ENCODE measurements at regions not wholly inside any gene's neighbourhood (a gene's known extent, or its start where the extent isn't known, plus 50 kb on each side); places are given as distances from the start of the nearest gene placed in this dataset.
"Not testable (repeated sequence)": the region's sequence is repeated elsewhere in the genome, so short reads cannot be mapped to it uniquely, and the experiment has no call there.

DNA sequence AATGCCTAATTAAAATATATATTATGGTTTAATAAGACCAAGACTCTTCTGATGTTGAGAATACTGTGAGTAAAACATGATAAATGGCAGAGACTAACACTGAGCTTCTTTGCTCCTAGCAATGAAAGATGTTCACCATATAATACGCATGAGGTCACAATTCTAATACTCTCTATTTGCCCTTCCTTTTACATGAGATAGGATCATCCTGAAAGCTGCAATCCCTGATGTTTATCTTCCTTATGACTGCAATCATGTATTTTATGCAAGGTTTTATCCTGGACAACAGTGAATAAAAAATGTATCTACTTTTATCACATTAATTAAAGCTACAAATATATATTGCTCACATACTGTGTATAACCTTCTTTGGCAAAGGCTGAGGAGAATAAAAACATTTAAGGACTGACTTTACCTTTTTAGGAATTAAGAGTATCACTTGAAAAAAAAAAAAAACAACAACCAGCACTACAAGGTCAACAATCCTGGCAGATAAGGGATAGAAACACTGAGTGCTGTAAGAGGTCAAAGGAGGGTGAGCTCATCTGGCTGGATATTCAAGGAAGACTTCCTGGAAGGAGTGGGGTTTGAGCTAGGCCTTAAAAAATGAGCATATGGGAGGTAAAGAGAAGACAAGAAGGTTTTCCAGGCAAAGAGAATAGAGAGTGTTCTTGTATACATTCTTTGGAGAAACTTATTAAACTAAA, 99.9 kb downstream of the AREG start:
- no peak for DNase-seq

DNA sequence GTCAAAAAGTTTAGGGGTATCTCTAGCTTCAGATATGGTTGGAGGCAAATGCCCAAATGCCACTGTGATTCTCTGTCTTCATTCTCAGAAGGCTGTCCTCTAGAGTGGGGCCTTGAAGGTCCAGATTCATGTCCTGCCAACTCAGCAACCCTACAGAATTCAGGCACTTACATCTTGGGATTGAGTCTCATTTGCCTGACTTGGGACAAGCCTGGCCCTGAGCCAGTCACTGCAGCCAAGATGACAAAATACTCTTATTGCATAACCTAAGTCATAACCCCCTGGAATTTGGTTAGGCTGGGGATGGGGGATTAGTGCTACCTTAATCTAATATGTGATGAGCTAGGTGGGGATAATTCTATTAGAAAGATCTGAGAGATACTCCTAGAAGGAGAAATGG, 100.5 kb downstream of the AREG start:
- no peak for DNase-seq

DNA sequence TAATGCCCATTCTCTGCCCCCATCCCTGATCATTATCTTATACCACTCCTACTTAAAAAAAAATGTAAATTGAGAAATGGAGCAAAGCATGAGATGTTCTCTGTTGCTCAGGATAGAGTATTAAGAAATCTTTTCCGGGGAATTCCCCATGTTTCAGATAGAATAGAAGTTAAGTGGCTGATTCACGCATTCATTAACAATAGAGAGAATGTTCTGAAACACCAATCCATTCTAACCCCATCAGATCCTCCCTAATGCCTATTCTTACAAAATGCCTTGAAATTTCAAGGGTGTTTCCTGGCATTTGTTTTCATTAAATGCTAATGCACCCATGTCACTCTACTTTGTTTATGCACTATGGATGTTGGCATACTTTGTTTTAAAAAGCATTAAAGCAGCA, 101.1 kb downstream of the AREG start:
- no peak for DNase-seq

DNA sequence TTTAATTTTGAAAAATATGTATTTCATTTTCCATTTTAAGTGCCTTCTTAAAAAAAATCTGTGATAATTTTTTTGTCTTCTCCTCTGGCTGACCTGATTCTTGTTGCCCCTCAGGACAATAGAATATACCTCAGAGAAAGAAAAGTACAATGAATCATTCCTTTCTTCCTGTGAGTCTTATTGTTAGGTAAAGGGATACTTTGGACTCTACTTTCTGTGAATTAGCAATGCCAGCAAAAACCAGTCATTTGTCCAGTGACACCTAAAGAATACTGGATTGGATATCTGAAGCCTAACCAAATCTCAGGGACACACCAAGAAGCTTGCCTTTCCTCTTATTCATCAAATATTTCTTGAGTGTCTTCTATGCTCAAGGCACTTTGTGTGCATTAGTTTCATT, 102.1 kb downstream of the AREG start:
- DNase-seq: no peak

DNA sequence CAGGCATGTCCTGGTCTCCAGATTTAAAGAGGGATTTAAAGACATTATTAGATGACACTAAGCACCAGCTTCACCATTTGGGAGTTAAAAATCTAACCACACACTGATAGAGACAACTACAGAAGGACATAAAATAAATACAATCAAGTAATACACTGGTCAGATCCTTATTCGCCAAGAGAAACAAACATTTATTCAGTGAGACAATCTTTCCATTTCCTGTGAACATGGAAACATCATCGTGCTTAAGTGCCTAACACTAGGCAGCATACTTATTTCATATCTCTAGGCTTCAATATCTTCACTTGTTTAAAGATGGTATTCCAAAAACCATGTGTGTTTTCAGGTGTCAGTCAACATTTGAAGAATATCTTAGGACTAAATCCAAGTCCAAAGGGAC, 103.6 kb downstream of the AREG start:
- DNase-seq: no peak

DNA sequence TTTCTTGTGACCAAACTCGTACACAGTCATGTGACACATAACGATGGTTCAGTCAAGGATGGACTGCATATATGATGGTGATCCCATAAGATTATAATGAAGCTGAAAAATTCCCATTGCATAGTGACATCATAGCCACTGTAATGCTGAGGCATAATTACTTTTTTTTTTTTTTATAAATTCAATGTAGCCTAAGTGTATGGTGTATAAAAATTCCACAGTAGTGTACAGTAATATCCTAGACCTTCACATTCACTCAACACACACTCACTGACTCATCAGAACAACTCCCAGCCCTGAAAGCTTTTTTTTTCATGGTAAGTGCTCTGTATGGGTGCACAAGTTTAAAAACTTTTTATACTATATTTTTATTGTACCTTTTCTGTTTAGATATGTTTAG, 105.0 kb downstream of the AREG start:
- no peak for DNase-seq

DNA sequence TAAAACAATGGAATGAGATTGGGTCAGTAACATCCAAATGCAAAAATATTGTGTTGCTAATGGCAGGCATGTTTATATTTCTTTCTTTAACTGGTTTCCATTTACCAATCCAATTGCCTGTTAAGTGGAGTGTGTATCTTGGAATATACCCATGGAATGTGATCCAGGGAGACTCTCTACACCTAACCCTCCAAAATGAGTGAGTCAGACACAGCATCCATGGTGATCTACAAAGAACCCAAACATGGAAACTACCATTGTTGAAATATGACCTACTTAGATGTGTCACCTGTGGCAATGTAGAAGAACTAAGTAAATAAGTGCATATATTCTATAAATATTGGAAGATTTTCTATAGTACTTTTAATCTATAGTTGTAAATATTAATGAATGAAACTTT, 110.3 kb downstream of the AREG start:
- DNase-seq: no peak

DNA sequence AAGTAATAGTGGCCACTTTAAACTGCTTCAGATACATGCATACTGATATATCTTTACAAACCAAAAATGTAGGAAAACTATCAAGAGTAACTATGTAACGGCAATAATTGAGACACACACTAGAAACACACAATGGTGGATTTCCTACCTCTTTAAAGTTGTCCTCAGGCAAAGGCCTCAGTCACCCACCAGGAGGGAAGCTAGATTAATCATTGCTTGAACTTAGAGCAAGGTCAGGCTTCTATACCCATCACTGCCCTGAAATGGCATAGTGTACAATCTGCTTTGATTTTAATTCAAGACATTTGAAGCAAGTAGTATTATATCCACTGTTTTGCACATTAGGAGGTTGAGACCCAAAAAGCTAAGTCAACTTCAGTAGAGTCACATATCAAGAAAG, 110.9 kb downstream of the AREG start:
- no peak for DNase-seq

DNA sequence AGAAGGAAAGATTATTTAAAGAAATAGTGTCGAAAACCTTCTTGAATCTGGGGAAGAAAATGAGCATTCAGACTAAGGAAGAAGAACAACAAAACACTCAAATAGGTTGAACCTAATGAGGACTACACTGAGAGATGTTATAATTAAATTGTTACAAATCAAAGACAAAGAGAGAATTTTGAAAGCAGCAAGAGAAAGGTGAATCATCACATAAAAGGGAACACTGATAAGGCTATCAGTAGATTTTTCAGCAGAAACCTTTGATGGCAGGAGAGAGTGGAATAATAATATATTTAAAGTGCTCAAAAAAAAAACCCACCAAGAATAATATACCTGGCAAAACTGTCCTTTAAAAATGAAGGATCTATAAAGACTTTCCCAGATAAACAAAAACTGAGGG, 114.9 kb downstream of the AREG start:
- DNase-seq: no peak

DNA sequence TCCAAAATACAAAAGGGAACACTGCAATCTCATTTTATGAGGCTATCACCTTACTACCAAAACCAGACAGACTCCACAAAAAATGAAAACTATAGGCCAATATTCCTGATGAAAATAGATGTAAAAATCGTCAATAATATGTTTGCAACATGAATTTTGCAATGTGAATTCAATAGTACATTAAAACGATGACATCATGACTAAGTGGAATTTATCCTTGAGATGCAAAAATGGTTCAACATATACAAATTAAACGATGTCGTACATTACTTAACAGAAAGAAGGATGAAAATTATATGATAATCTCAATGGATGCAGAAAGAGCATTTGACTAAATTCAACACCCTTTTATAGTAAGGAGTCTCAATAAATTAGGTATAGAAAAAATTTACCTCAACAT, 123.0 kb downstream of the AREG start:
- no peak for DNase-seq

DNA sequence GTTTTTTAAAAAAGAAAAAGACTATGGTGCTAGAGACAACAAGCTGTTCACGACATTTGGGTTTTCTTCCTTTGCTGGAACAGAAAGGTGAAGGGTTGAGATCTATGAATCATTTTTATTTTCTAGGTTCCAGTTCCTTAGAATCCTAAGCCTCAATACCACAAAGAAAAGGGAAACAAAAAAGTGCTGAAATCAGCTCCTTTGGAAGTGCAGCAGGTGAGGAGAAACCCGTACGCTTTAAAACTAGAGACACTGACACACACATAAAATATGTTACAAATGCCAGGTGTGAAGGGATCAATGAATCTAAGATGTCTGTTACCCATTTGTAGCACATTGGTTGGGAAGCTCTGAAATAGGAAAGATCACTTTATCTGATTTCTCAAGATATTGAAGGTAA, 125.2 kb downstream of the AREG start:
- DNase-seq: no peak

DNA sequence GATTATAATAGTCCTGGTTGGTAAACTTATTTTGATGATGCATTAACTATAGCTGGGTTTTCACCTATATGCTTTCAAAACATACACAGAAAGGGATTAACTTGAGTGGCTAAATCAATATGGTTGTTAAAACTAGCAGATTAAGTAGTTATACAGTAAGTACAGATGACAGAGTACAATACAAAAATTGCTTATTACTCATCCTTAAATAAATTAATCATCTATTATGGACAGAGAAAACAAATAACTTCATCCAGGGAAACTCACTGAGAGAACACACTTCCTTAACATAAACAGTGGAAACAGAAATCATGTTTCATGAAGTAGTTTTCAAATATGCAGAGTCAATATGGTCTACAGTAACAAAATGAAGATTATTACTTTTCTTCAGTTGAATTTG, 133.4 kb downstream of the AREG start:
- DNase-seq: no peak

DNA sequence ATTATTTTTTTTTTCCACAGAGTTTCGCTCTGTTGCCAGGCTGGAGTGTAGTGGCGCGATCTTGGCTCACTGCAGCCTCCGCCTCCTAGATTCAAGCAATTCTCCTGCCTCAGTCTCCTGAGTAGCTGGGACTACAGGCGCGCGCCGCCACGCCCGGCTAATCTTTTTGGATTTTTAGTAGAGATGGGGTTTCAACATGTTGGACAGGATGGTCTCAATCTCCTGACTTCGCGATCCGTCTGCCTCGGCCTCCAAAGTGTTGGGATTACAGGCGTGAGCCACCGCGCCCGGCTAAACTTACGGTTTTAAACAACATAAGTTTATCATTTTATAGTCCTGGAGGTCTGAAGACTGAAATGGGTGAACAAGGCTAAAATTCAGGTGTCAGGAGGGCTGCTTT, 133.9 kb downstream of the AREG start:
- not testable (repeated sequence) for DNase-seq

DNA sequence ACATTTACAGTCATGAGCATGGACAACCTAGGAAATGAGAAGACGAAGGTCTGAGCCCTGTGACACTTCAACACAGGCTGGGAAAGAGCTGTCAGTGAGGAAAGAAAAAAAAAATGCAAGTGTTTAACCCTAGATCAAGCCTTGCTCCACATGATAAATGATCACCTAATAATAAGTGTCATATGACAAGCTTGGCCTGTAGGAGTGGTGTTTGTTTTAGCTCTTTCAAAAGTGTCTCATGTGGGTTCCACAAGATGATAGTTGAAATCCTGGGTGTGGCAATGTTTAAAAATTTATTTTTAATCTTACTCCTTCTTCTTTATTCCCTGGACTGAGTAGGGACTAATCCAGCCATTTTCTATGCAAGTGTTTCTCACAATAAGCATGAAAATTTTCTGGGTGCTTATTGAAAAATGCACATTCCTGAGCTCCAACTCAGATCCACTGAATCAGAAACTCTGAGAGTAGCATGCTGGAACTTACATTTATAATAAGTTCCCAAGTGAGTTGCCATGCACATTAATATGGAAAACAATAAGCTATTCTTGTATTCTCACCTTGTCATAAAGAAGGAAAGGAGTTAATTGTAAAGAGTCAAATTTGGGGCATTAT, 138.3 kb downstream of the AREG start:
- no peak for DNase-seq

DNA sequence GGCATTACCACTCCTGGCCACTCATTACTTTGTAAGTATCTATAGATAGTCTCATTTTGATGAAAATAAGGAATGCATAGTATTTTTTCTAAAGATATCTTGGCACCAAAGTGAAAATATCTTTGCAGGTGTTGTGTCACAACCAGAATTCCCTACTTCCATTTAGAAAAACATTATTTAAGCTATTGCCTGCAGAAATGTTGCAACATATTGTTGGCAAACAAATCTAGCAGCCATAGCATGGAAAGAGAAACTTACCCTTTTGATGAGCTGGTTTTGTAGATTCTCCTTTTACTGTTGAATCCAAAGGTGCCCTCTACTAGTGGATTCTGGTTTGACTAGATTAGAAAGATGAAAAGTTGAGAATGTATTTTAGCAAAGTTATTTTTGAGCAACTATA, 138.8 kb downstream of the AREG start:
- no peak for DNase-seq

DNA sequence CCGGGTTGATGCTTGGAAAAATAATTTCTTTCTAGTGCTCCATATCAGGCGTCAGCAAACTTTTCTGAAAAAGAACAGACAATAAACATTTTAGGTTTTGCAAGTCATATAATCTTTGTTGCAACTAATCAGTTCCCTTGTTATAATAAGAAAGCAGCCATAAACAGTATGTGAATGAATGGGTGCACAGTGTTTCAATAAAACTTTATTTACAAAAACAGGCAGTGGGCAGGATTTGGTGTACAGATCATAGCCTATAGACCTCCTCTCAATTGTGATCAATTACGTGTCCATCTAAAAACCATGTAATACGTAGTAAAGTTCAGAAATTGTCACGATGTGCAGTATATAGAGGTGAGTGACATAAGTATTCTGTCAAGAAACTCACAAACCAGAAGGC, 143.4 kb downstream of the AREG start:
- no peak for DNase-seq

DNA sequence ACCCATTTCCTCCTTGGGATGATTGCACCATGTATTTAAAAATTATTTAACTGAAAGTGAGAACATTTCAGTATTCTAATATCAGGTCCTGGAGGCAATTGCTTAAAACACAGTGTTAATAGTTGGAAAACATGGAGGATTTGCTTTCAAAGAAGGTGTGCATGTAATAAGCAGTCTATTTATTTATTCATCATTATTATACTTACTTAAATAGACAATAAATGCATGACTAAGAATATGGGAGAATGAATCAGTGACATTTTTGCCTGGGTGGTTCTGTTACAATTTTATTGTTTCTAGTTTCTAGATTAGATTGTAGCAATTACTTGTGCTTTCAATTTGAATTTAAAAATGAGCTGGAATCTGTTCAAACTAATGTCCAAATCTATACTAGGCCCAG, 145.5 kb downstream of the AREG start:
- no peak for DNase-seq

DNA sequence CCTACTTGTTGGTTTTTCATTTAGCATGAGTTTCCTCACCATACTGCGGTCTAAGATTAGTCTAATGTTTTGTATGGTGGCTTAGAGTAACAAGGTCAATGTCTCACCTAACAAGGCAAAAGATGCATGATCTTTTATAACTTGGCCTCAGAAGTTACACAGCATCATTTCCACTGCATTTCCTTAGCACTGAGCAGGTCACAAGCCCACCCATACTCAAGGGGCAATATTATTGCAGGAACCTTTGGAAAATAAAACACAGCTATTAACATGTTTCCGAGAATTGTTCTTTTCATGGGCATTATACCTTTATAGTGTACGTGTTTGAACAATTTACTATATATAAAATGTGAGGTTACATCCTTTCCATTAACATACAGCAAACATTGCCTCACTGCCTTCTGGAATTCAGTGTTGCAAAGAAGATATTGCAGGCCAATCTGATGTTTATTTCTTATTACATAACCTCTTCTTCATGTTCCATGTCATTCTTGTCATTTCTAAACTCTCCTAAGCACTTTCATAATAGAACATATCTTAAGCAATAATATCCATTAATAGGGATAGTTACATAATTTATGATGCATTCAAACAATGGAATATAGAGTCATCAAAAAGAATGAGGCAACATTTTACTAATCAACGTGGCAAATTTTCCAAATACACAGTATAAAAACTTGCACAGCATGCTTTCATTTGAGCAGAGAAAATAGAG, 153.8 kb downstream of the AREG start:
- DNase-seq: no peak

DNA sequence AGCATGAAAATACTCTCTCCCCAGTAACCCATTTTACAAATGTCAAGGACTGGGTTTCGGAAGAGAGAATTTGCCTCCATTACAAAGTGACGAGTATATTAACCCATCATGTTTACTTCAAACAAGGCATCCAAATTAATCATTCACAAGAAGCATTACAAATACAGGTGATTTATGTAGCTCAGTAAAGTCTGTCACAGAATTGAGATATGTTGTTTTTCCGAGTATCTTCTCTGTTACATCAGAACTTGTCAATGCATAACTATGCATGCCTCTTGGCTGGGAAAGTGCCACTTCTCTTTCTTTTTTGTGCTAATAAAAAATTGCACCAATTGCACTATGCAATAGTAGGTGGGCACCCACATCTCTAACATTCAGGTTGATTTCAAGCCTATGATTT, 158.2 kb downstream of the AREG start:
- no peak for DNase-seq

DNA sequence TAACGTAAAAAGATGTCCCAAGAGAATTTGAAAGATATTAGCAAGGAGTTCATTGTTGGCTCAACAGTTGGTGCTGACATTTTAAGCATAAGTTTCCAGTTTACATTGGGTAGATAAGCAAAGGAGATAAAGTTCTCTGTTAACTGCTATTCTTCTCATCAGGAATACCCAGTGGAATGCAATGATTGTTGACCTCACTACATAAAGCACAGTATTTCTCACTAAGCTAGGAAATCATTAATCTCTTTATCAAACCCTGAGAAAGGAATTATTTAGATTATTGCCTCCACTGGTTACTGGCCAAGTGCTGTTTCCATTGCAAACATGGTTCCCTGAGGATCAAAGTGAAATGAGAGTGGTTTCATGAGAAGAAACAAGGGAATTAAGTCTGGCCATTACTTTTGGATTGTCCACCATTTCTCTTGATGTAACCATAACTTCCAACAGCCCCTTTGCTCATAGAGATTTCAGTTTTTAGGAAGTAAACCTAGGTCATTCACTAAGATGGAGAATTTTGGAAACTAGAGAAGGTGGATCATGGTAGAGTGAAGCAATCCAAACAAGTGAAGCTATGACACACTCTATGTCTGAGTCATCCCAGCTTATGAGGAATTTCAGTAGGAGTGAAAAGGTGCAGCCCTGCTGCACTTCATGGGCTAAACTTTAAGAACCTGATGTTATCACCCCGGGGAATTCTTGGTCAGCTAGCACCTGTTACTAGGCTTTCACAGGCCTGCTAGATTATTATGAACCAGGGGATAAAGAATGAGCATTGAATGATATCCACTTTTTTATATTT, 163.4 kb downstream of the AREG start:
- DNase-seq: no peak

DNA sequence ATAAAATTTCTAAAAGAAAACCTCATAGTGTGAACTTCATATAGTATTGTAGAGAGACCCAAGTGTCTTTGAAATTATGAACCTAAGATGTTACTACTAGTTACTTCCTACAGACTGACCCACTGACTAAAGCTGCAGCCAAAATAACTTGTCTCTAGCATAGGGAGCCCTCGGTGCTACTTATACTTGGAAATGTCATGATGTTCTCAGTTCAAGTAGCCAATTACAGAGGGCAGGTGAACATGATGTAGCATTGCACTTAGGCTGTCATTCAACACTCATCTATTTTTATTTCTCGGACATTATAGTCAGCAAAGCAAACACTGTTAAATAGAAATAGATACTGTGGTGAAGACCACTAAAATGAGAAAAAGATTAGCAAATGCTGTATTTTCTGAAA, 165.6 kb downstream of the AREG start:
- no peak for DNase-seq

DNA sequence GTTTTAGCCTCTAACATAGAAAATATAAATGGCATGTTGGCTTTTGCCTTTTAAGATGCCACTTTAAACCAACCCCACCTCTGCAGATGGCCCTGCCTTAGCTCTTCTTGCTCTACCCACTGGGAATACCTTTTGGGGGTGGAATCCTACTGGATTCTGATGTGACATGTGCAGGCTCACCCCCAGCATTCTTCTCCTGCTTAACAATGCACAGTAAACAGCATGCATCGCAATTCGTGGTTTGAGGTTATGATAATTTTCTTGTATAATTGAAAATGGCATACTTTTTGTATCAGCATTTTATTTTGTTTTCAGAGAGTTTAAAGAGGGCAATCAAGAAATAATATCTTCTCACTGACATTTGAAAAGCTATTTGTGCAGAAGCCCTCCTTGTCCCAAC, 167.9 kb downstream of the AREG start:
- no peak for DNase-seq

DNA sequence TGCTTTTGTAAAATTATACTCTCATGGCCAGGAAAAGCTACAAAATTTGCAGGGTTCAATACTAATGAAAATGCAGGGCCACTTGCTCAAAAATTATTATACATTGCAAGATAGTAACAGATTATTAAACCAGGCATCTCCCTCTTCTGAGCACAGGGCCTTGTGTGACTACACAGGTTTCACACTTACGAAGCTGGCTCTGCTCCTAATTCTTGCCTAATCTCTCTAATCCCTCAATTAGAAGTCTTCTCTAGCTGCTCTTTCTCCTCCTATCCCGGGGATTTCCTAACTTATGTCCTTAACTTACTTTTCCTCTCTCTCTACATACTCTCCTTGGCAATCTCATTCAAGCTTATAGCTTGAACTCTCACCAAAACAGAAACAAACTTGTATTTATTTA, 168.3 kb downstream of the AREG start:
- no peak for DNase-seq

DNA sequence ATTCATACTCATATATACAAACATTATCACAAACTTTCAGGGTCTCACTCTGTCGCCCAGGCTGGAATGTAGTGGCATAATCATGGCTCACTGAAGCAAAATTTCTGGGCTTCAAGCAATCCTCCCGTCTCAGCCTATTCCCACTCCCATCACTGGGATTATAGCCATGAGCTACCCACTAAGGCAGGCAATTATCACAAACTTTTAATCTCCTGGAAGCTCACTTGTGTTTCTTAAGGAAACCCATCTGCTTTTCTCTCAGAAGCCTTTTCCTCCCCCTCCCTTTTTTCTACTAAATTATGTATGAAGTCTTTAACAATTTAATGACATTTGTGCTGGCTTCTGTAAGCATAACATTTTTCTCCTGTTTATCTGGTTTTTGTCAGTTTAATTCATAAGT, 170.5 kb downstream of the AREG start:
- DNase-seq: no peak

All from NCI-H526 (cell line).